ENCODE measurements at regions not wholly inside any gene's neighbourhood (a gene's known extent, or its start where the extent isn't known, plus 50 kb on each side); places are given as distances from the start of the nearest gene placed in this dataset.
A peak's percentile ranks its signal among the peaks of the same experiment; 100 is the strongest.
"Not testable (repeated sequence)": the region's sequence is repeated elsewhere in the genome, so short reads cannot be mapped to it uniquely, and the experiment has no call there.

- DNase-seq, result no peak
Measured at GRCh38 chr4:153079857-153080391, 124.3 kb upstream of the TRIM2 start.

GRCh38 chr4:153081006-153081580 is 123.2 kb upstream of the TRIM2 start:
- no peak for DNase-seq

GRCh38 chr4:153081693-153082092 is 122.5 kb upstream of the TRIM2 start:
- no peak for DNase-seq

- DNase-seq, result no peak
Measured at GRCh38 chr4:153082322-153083301, 121.6 kb upstream of the TRIM2 start.

- peak; percentile 74 for DNase-seq
Measured at GRCh38 chr4:153083447-153083947, 120.7 kb upstream of the TRIM2 start.

GRCh38 chr4:153084224-153084979 is 119.8 kb upstream of the TRIM2 start:
- DNase-seq, result no peak

- peak; percentile 54 for DNase-seq
Measured at GRCh38 chr4:153084980-153085630, 119.1 kb upstream of the TRIM2 start.

- DNase-seq, result no peak
Measured at GRCh38 chr4:153087671-153088194, 116.5 kb upstream of the TRIM2 start.

- no peak for DNase-seq
Measured at GRCh38 chr4:153089742-153090141, 114.5 kb upstream of the TRIM2 start.

- no peak for DNase-seq
Measured at GRCh38 chr4:153090181-153090580, 114.1 kb upstream of the TRIM2 start.

GRCh38 chr4:153090670-153091385 is 113.4 kb upstream of the TRIM2 start:
- no peak for DNase-seq

- no peak for DNase-seq
Measured at GRCh38 chr4:153093396-153093795, 110.8 kb upstream of the TRIM2 start.

GRCh38 chr4:153093802-153094201 is 110.4 kb upstream of the TRIM2 start:
- no peak for DNase-seq

GRCh38 chr4:153094435-153094834 is 109.8 kb upstream of the TRIM2 start:
- DNase-seq, result no peak

GRCh38 chr4:153095448-153096204 is 108.6 kb upstream of the TRIM2 start:
- DNase-seq, result no peak

GRCh38 chr4:153096344-153096743 is 107.9 kb upstream of the TRIM2 start:
- no peak for DNase-seq

- no peak for DNase-seq
Measured at GRCh38 chr4:153098427-153098826, 105.8 kb upstream of the TRIM2 start.

- no peak for DNase-seq
Measured at GRCh38 chr4:153099391-153100140, 104.7 kb upstream of the TRIM2 start.

- not testable (repeated sequence) for DNase-seq
Measured at GRCh38 chr4:153106736-153107135, 97.5 kb upstream of the TRIM2 start.

- DNase-seq, result no peak
Measured at GRCh38 chr4:153107246-153107645, 97.0 kb upstream of the TRIM2 start.
